GM21526 (cell line): ENCODE measurements at regions not wholly inside any gene's neighbourhood (a gene's known extent, or its start where the extent isn't known, plus 50 kb on each side); places are given as distances from the start of the nearest gene placed in this dataset.
"Not testable (repeated sequence)": the region's sequence is repeated elsewhere in the genome, so short reads cannot be mapped to it uniquely, and the experiment has no call there.

ENCODE experiments used
- ATAC-seq: cut with Tn5 transposase; IDR thresholded peaks from one replicate; pipeline ENCODE4 v1.9.1; 2021; ENCODE audit warnings: moderate library complexity; ENCODE audit not compliant: unreplicated experiment, low FRiP score

- ATAC-seq: no peak
Measured at GRCh38 chr1:55316947-55317662, 101.9 kb upstream of the USP24 start.

DNA sequence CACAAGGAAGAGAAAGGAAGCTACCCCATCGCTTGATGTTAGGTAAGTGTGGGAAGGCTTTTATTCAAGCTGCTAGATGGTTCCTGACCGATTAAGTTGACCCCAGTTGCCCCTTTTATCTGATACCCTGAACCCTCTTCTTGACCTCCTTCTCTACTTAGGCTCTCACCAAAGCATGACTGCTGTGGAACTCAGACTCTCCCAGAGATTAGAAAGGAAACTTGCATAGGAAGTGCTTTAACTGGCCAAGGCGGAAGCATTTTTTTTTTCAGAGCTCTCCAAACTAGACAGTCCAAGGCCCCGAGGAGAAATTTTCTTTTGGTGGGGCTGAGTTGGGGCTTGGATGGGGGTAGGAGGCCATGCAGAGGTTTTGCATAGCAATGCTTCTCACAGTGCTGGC, 101.3 kb upstream of the USP24 start:
- no peak for ATAC-seq

GRCh38 chr1:55315552-55315951, 100.4 kb upstream of the USP24 start:
- ATAC-seq: no peak

- no peak for ATAC-seq
Measured at GRCh38 chr1:55314740-55315139, 99.6 kb upstream of the USP24 start.

GRCh38 chr1:55313903-55314302, 98.7 kb upstream of the USP24 start:
- ATAC-seq: no peak

- ATAC-seq: no peak
Measured at GRCh38 chr1:55311979-55312378, 96.8 kb upstream of the USP24 start.

GRCh38 chr1:55311057-55311641, 96.0 kb upstream of the USP24 start:
- ATAC-seq: no peak

DNA sequence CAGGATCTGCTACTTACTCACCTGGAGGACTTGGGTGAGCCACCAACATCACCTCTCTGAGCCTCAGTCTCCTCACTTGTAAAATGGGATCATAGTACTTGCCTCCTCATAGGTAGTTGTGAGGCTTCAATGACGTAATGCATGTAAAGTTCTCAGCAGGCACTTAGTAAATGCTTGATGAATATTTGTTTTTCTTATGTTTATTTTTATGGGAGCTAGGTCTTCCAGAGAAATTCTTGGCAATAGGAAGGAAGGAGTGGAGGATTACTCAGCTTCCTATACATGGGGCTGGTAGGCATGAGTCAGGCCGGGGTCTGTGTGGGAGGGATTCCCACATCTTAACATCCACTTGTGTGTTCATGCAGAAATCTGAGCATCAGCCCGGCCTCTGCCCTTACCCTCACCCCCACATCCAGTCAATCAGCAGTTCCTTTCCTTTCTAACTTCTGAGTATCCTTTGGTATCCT, 95.4 kb upstream of the USP24 start:
- ATAC-seq: no peak

GRCh38 chr1:55309786-55310504, 94.8 kb upstream of the USP24 start:
- ATAC-seq: no peak

DNA sequence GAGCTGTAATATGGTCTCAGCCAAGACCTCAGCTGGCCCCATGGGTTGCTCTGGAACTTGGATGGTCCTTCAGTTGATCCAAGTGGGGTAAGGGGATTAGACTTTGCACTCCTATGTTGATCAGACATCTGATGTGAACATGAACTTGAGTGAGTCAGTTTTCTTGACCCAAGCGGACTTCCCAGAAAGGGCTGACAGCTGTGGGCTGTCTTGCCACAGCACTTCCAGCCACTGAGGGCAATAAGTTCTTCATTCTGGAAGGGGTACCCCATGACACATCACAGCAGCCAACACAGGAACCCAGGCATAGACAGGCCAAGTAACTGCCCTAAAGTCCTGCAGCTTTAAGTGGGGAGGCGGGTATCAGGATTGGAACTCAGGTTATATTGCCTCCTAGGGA, 93.9 kb upstream of the USP24 start:
- ATAC-seq: no peak

- ATAC-seq: no peak
Measured at GRCh38 chr1:55305735-55306134, 90.6 kb upstream of the USP24 start.

- no peak for ATAC-seq
Measured at GRCh38 chr1:55304229-55304740, 89.1 kb upstream of the USP24 start.

DNA sequence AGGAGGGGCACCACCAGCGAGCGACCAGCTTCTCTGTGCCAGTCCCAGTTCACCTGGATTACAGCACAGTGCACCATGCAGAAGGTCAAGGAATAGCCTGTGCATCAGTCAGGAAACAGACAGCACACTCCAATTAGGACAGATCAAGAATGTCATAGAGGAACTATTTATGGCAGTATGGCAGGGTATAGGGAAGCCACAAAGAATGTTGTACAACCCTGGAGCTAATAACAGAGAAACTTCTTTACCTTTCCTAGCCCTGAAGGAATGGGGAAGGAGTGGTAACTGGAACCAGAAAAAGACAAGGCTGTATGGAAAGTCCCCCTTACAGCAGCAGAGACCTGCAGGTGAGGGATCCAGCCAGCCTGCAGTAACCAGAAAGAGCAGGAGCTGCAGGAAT, 87.8 kb upstream of the USP24 start:
- no peak for ATAC-seq

DNA sequence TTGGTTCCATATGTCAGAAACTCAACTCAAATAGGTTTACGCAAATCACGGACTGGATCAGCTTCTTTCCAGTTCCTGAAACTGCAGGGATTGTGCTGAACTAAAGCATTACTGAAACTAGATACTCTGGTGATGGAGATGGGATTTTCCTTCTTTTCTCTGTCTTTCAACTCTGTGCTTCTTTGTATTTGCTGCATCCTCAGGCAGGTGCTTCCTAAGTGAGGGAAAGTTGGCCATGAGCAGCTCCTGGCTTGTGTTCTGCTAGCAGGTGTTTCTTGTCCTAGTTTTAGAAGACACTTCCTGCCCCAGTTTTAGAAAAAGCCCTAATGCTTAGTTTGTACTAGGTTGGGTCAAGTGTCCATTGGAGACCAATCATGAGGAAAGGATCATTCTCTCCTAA, 86.7 kb upstream of the USP24 start:
- ATAC-seq: no peak

- no peak for ATAC-seq
Measured at GRCh38 chr1:55300975-55301374, 85.8 kb upstream of the USP24 start.

DNA sequence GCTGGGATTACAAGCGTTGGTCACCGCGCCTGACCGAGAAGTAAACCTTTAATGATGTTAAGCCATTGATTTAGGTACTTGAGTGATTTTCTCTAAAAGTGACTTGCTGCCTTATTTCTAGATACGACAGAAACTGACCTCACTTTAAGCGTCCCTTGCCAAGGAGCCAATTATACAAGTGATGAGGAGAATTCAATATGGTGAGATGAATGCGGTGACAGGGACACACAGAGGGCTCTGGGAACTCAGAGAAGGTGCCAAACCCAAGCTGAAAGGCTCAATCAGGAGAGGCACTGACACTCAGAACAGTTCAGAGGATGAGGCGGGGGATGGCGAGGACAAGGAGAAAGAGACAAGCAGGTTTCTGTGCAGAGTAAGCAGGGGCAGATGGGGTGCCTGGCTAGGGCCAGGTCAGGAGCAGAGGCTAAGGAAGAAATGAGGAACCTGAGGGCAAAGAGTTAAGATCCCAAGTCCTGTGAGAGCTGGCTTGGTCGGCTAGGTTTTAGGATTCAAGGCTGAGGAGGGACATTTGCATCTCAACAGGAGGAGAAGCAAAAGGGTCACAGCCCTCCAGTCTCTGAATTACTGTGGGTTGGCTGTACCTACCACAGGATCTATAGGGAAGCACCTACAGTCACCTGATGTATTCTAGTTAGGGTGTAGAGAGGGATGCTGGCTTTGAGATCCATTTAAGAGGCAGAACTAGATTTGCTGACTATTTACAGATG, 83.2 kb upstream of the USP24 start:
- ATAC-seq: no peak

DNA sequence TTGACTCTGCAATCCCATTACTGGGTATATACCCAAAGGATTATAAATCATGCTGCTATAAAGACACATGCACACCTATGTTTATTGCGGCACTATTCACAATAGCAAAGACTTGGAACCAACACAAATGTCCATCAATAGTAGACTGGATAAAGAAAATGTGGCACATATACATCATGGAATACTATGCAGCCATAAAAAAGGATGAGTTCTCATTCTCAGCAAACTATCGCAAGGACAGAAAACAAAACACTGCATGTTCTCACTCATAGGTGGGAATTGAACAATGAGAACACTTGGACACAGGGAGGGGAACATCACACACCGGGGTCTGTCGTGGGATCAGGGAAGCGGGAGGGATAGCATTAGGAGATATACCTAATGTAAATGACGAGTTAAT, 81.1 kb upstream of the USP24 start:
- ATAC-seq: not testable (repeated sequence)

GRCh38 chr1:55289614-55290013, 74.5 kb upstream of the USP24 start:
- ATAC-seq: no peak

DNA sequence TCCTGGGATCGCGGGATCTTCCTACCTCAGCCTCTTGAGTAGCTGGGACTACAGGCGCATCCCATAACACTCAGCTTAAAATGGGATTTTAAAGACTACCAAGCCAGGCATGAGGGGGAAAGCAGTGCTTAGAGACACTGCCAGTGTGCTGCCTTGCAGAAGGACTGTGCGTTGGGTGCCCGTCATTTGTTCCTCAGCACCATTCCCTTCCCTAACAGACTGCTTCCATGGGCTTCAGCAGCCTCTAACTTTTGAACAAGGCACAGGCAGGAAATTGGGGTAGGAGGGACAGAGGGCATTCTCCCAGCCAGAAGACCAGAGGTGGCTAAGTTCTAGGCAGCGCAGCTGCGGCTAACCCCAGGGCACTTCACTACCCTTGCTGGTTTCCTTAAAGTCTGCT, 73.9 kb upstream of the USP24 start:
- no peak for ATAC-seq

DNA sequence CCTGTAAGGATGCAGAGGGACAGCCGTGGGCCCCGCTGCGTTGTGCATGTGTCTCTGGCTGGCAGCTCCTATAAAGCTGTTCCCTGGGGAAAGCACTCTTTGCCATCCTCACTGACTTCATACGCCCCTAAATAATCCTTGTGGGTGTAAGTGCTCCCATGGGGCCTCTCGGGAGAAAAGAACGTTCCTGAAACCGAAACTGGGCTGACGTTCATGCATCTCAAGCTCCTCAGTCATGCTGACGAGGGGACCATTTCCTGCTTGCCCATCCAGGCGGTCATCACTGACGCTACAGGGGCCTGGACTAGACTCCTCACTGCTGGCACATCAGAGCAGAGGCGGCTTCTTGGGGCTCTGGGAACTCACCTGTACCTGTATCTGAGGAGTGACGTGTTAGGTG, 73.1 kb upstream of the USP24 start:
- ATAC-seq: peak; percentile 79

DNA sequence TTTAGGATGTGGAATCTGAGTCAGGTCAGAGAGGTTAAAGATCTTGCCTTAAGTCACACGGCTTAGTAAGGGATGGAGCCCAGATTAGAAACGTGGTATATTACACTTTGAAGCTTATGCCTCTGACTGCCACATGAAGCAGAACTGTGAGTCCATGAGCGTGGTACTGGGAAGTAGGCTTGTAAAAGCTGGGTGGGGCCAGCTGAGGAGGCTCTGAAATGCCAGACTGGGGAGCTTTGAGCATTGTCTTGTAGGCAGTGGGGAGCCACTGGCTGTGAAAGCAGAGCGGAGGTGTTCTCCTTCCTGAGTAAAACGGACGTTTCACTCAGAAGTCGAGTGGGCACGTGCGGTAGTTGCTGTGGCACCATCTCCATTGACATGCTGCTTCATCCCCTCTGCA, 72.6 kb upstream of the USP24 start:
- peak; percentile 45 for ATAC-seq
